A673 (cell line): ENCODE measurements at regions not wholly inside any gene's neighbourhood (a gene's known extent, or its start where the extent isn't known, plus 50 kb on each side); places are given as distances from the start of the nearest gene placed in this dataset.

Experiments used
- BruUV-seq: library from RNA; stranded (reverse); fragments of 400-500 nt; replicated peaks from 2 replicates; lab custom pipeline; 2021; lab: Mats Ljungman, UMichigan
- CTCF ChIA-PET: fragments of 300-600 bp; sonication (Branson Sonifier 250); formaldehyde crosslinking; loops from one replicate; lab custom pipeline; 2022; ENCODE audit warnings: antibody characterized with exemption; lab: Charles Lee
- POLR2A ChIA-PET: fragments of 300-600 bp; sonication (Branson Sonifier 250); formaldehyde crosslinking; loops from one replicate; lab custom pipeline; 2022; ENCODE audit warnings: antibody characterized with exemption; ENCODE audit not compliant: low non-redundant PET; lab: Charles Lee
- DNase-seq: peaks from one replicate; pipeline ENCODE4 v3.0.0-alpha.2; 2015; ENCODE audit warnings: low spot score
- H3K27ac ChIP-seq: fragments of 200-600 bp; sonication (generic); 2 replicates; pipeline ENCODE4 v1.5.1; 2016; ENCODE audit warnings: mixed run types, low read depth, mild to moderate bottlenecking, mixed read lengths, antibody characterized with exemption, low read length; ENCODE audit not compliant: poor library complexity, severe bottlenecking
- H3K27me3 ChIP-seq: fragments of 200-600 bp; sonication (generic); replicated peaks from 2 replicates; pipeline ENCODE4 v1.6.1; 2017; ENCODE audit warnings: mixed run types, low read depth, mild to moderate bottlenecking, mixed read lengths, antibody characterized with exemption, low read length; ENCODE audit not compliant: insufficient read depth, poor library complexity
- H3K36me3 ChIP-seq: fragments of 200-600 bp; sonication (generic); 2 replicates; pipeline ENCODE4 v1.6.1; 2016; ENCODE audit warnings: mixed run types, mild to moderate bottlenecking, mixed read lengths, antibody characterized with exemption, low read length; ENCODE audit not compliant: insufficient read depth, poor library complexity, severe bottlenecking
- H3K4me1 ChIP-seq: fragments of 200-600 bp; sonication (generic); 2 replicates; pipeline ENCODE4 v1.6.1; 2017; ENCODE audit warnings: mixed run types, mild to moderate bottlenecking, mixed read lengths, antibody characterized with exemption, low read length; ENCODE audit not compliant: insufficient read depth, poor library complexity, severe bottlenecking
- H3K4me3 ChIP-seq: fragments of 200-600 bp; sonication (generic); 2 replicates; pipeline ENCODE4 v1.5.1; 2016; ENCODE audit warnings: low read depth, mixed run types, mild to moderate bottlenecking, mixed read lengths, low read length; ENCODE audit not compliant: poor library complexity, severe bottlenecking
- H3K9me3 ChIP-seq: fragments of 200-600 bp; sonication (generic); 2 replicates; pipeline ENCODE4 v1.6.1; 2016; ENCODE audit warnings: mixed run types, low read depth, mild to moderate bottlenecking, mixed read lengths, antibody characterized with exemption, low read length; ENCODE audit not compliant: poor library complexity, severe bottlenecking
- CTCF ChIP-seq: fragments of 300-800, 200-600 bp; sonication (generic); conservative IDR thresholded peaks from 2 replicates; pipeline ENCODE4 v1.5.1; 2017; ENCODE audit warnings: low read depth, mild to moderate bottlenecking, antibody characterized with exemption, low read length, moderate library complexity, mixed read lengths
- EZH2 ChIP-seq: fragments of 200-600 bp; sonication (generic); IDR thresholded peaks from 2 replicates; pipeline ENCODE4 v1.6.1; 2017; ENCODE audit warnings: borderline replicate concordance, low read depth, mild to moderate bottlenecking, mixed read lengths, antibody characterized with exemption, low read length; ENCODE audit not compliant: poor library complexity, severe bottlenecking
- intact Hi-C: fragments of 100-400 bp; cut with micrococcal nuclease; formaldehyde crosslinking; loops from one replicate; pipeline ENCODE4 v1.10.0; 2022; ENCODE audit not compliant: unreplicated experiment

- Histone ChIP-seq H3K4me1 (no peaks in the 10 kb centered on the region), H3K27me3 (no peaks in the 10 kb centered on the region), H3K9me3 (no peaks in the 10 kb centered on the region), H3K4me3 (no peak overlapping the region), H3K27ac (no peak overlapping the region), H3K36me3 (no peaks in the 10 kb centered on the region)
- POLR2A ChIA-PET: no interaction called here
- TF ChIP-seq CTCF (no peak), EZH2 (no peak)
- no peak for DNase-seq
- CTCF ChIA-PET: interaction anchor here (0.6 kb wide), 1 partner anchor 293 kb away, joined by 3 read pairs; no protein-coding TSS in a partner anchor
- no TSS peak for BruUV-seq
- intact Hi-C loops: no loop called here
Measured at GRCh38 chr2:60706021-60706420, 50.0 kb upstream of the PAPOLG start.
